ENCODE measurements at regions not wholly inside any gene's neighbourhood (a gene's known extent, or its start where the extent isn't known, plus 50 kb on each side); places are given as distances from the start of the nearest gene placed in this dataset.

- TF ChIP-seq, protein P1, sequence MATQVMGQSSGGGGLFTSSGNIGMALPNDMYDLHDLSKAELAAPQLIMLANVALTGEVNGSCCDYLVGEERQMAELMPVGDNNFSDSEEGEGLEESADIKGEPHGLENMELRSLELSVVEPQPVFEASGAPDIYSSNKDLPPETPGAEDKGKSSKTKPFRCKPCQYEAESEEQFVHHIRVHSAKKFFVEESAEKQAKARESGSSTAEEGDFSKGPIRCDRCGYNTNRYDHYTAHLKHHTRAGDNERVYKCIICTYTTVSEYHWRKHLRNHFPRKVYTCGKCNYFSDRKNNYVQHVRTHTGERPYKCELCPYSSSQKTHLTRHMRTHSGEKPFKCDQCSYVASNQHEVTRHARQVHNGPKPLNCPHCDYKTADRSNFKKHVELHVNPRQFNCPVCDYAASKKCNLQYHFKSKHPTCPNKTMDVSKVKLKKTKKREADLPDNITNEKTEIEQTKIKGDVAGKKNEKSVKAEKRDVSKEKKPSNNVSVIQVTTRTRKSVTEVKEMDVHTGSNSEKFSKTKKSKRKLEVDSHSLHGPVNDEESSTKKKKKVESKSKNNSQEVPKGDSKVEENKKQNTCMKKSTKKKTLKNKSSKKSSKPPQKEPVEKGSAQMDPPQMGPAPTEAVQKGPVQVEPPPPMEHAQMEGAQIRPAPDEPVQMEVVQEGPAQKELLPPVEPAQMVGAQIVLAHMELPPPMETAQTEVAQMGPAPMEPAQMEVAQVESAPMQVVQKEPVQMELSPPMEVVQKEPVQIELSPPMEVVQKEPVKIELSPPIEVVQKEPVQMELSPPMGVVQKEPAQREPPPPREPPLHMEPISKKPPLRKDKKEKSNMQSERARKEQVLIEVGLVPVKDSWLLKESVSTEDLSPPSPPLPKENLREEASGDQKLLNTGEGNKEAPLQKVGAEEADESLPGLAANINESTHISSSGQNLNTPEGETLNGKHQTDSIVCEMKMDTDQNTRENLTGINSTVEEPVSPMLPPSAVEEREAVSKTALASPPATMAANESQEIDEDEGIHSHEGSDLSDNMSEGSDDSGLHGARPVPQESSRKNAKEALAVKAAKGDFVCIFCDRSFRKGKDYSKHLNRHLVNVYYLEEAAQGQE (IDR thresholded peaks at IDR 0.05; ENCODE audit: low read depth), result no peak
- no peak for TF ChIP-seq YY1 (IDR thresholded peaks at IDR 0.05; ENCODE audit: low read depth)
- no peak for TF ChIP-seq MAX (IDR thresholded peaks at IDR 0.05)
- no peak for TF ChIP-seq EP300 (IDR thresholded peaks at IDR 0.05; ENCODE audit: borderline replicate concordance)
- TF ChIP-seq TEAD4 (IDR thresholded peaks at IDR 0.05), result no peak
- no peak for TF ChIP-seq RAD21 (IDR thresholded peaks at IDR 0.05; ENCODE audit: low read depth)
- TF ChIP-seq CEBPB (IDR thresholded peaks at IDR 0.05), result no peak
- no peak for TF ChIP-seq TCF12 (IDR thresholded peaks at IDR 0.05; ENCODE audit: low read depth)
- TF ChIP-seq ZBTB7A (IDR thresholded peaks at IDR 0.05; ENCODE audit: low read depth), result no peak
These were observed 97.7 kb upstream of the TBC1D5 start for GRCh38 chr3:17840126-17840525.

Data from Ishikawa (cell line).